ENCODE measurements at regions not wholly inside any gene's neighbourhood (a gene's known extent, or its start where the extent isn't known, plus 50 kb on each side); places are given as distances from the start of the nearest gene placed in this dataset.

DNA sequence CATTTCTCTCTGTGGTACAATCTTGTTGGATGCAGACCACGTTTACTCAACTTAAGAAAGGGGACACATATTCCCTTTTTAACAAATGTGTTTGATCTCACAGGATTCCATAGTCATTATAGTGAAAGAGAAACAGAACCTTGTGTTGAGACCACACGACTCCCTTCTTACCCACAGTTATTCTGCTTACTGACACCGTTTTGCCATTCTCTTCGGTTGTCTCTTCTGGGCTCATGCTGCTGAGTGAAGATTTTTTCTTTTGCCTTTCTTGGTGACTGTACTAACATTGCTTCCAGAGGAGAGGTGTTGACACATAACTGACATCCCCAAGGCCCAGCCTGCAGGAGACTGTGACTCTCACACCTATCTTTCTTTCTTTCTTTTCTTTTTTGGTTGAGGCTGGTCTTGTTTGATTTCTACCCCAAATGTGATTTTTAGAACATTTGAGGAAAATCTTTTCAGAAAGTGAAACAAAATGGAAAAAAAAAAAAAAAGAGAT, 61.2 kb upstream of the OTOGL start:
- Histone ChIP-seq H3K9me3 (no peaks in the 10 kb centered on the region), H3K27ac (no peak overlapping the region), H3K4me1 (peaks cover 0 to 13% (median 2%) of the 10 kb centered on the region in 4 donors), H3K27me3 (no peaks in the 10 kb centered on the region), H3K36me3 (no peaks in the 10 kb centered on the region), H3K4me3 (no peak overlapping the region)
- no peak for TF ChIP-seq POLR2A (IDR thresholded peaks at IDR 0.05)
- TF ChIP-seq, protein P1, sequence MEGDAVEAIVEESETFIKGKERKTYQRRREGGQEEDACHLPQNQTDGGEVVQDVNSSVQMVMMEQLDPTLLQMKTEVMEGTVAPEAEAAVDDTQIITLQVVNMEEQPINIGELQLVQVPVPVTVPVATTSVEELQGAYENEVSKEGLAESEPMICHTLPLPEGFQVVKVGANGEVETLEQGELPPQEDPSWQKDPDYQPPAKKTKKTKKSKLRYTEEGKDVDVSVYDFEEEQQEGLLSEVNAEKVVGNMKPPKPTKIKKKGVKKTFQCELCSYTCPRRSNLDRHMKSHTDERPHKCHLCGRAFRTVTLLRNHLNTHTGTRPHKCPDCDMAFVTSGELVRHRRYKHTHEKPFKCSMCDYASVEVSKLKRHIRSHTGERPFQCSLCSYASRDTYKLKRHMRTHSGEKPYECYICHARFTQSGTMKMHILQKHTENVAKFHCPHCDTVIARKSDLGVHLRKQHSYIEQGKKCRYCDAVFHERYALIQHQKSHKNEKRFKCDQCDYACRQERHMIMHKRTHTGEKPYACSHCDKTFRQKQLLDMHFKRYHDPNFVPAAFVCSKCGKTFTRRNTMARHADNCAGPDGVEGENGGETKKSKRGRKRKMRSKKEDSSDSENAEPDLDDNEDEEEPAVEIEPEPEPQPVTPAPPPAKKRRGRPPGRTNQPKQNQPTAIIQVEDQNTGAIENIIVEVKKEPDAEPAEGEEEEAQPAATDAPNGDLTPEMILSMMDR (IDR thresholded peaks at IDR 0.05) = no peak
- TF ChIP-seq EP300 (IDR thresholded peaks at IDR 0.05) = no peak
- DNase-seq (ENCODE audit: low spot score in 2 of 2) = no peak
- WGBS, 2 donors = 86 to 88% methylated on average over 4 of the region's 4 CpGs

- Histone ChIP-seq H3K36me3 (no peaks in the 10 kb centered on the region), H3K4me3 (no peak overlapping the region), H3K4me1 (peaks cover 0 to 14% (median 4%) of the 10 kb centered on the region in 4 donors), H3K27ac (peak overlapping the region in 2 of 4 donors; percentile 5 to 23), H3K27me3 (no peaks in the 10 kb centered on the region), H3K9me3 (no peaks in the 10 kb centered on the region)
- no peak for DNase-seq (ENCODE audit: low spot score in 2 of 2)
- TF ChIP-seq, protein P1 (IDR thresholded peaks at IDR 0.05) = no peak
- TF ChIP-seq POLR2A (IDR thresholded peaks at IDR 0.05) (no peak), EP300 (IDR thresholded peaks at IDR 0.05) (no peak)
- WGBS, 2 donors = 24 to 28% methylated on average over 2 of the region's 2 CpGs
Observed at GRCh38 chr12:80033448-80033847, 65.9 kb upstream of the OTOGL start.

DNA sequence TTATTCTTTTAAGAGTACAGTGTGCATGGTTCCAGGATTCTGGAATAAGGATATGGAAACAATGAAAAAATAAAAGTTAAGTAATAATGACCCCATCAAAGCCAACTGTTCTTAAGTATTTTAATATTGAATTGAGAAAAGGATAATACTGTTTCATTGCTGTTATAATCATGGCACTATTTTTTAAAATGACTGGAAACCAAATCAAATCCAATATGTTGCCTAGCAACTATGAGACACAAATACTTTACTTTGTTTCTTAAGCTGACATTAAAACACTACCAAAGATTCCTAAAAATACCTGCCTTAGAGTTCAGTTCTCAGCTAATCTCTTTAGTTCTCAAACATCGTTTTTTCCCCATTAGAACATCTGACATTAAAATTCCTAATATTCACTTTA, 66.4 kb upstream of the OTOGL start:
- Histone ChIP-seq H3K27me3 (no peaks in the 10 kb centered on the region), H3K4me3 (no peak overlapping the region), H3K9me3 (no peaks in the 10 kb centered on the region), H3K4me1 (peaks cover 0 to 14% (median 4%) of the 10 kb centered on the region in 4 donors), H3K27ac (peak overlapping the region in 2 of 4 donors; percentile 5 to 23), H3K36me3 (no peaks in the 10 kb centered on the region)
- TF ChIP-seq POLR2A (IDR thresholded peaks at IDR 0.05) = no peak
- no peak for TF ChIP-seq EP300 (IDR thresholded peaks at IDR 0.05)
- TF ChIP-seq, protein P1 (IDR thresholded peaks at IDR 0.05) = no peak
- WGBS, 2 donors = 45 to 50% methylated on average over 1 of the region's 1 CpG
- DNase-seq (ENCODE audit: low spot score in 2 of 2) = no peak

DNA sequence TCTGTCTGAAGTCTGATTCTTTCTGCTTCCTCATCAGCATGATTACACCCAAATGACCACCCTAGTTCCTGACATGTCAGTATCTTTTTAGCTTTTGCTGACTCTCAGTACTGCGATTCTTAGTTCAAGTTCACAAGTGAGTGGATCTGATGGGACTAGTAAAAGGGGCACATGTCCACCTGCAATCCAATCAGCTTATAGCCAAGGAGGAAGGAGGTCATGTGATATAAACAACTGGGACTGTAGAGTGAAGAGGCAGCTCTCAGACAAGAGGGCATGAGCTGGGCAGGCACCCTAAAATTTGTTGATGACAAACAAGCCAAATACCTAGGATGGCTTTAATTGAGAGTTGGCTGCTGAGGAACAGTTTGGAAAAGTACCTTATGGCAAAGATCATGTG, 68.1 kb upstream of the OTOGL start:
- Histone ChIP-seq H3K4me1 (peaks cover 0 to 14% (median 4%) of the 10 kb centered on the region in 4 donors), H3K36me3 (no peaks in the 10 kb centered on the region), H3K9me3 (no peaks in the 10 kb centered on the region), H3K27me3 (no peaks in the 10 kb centered on the region), H3K4me3 (no peak overlapping the region), H3K27ac (no peak overlapping the region)
- DNase-seq (ENCODE audit: low spot score in 2 of 2) = no peak
- no peak for TF ChIP-seq EP300 (IDR thresholded peaks at IDR 0.05)
- 71 to 84% methylated on average over 1 of the region's 1 CpG for WGBS, 2 donors

- TF ChIP-seq, protein P1 (IDR thresholded peaks at IDR 0.05) = no peak
- no peak for TF ChIP-seq POLR2A (IDR thresholded peaks at IDR 0.05)
- TF ChIP-seq EP300 (IDR thresholded peaks at IDR 0.05) = no peak
- no peak for DNase-seq (ENCODE audit: low spot score in 2 of 2)
- H3K27ac ChIP-seq = no peak overlapping the region
- no peaks in the 10 kb centered on the region for H3K36me3 ChIP-seq
- no peak overlapping the region for H3K4me3 ChIP-seq
- peaks cover 0 to 7% (median 2%) of the 10 kb centered on the region in 4 donors for H3K9me3 ChIP-seq
- no peaks in the 10 kb centered on the region for H3K27me3 ChIP-seq
- no peaks in the 10 kb centered on the region for H3K4me1 ChIP-seq
Observed at GRCh38 chr12:80025638-80026037, 73.7 kb upstream of the OTOGL start.

GRCh38 chr12:80019691-80020090, 79.6 kb upstream of the OTOGL start:
- no peak overlapping the region for H3K27ac ChIP-seq
- H3K36me3 ChIP-seq = no peaks in the 10 kb centered on the region
- DNase-seq (ENCODE audit: low spot score in 2 of 2) = no peak
- no peaks in the 10 kb centered on the region for H3K27me3 ChIP-seq
- peaks cover 0 to 16% (median 8%) of the 10 kb centered on the region in 4 donors for H3K4me1 ChIP-seq
- WGBS, 2 donors = 93 to 95% methylated on average over 5 of the region's 5 CpGs
- TF ChIP-seq, protein P1 (IDR thresholded peaks at IDR 0.05) = no peak
- no peak for TF ChIP-seq POLR2A (IDR thresholded peaks at IDR 0.05)
- TF ChIP-seq EP300 (IDR thresholded peaks at IDR 0.05) = no peak
- H3K9me3 ChIP-seq = no peaks in the 10 kb centered on the region
- no peak overlapping the region for H3K4me3 ChIP-seq

All from tibial nerve (tissue), 4 donors.